Nephron progenitor cell (in vitro differentiated cells): ENCODE measurements at regions not wholly inside any gene's neighbourhood (a gene's known extent, or its start where the extent isn't known, plus 50 kb on each side); places are given as distances from the start of the nearest gene placed in this dataset.

ENCODE experiments used
- DNase-seq: peaks from one replicate; pipeline ENCODE4 v3.0.0; 2021
- H3K27ac Mint-ChIP-seq: 2 replicates; pipeline ENCODE4 v1.8.0; 2021; ENCODE audit warnings: mild to moderate bottlenecking, moderate library complexity, mixed read lengths
- H3K27me3 Mint-ChIP-seq: 2 replicates; pipeline ENCODE4 v1.8.0; 2021; ENCODE audit warnings: mild to moderate bottlenecking, low read depth, mixed read lengths; ENCODE audit not compliant: poor library complexity
- H3K36me3 Mint-ChIP-seq: 2 replicates; pipeline ENCODE4 v1.8.0; 2021; ENCODE audit warnings: low read depth, mixed read lengths
- H3K4me1 Mint-ChIP-seq: 2 replicates; pipeline ENCODE4 v1.8.0; 2021; ENCODE audit warnings: mixed read lengths
- H3K4me3 Mint-ChIP-seq: 2 replicates; pipeline ENCODE4 v1.8.0; 2021; ENCODE audit warnings: mild to moderate bottlenecking, moderate library complexity, mixed read lengths
- H3K9me3 Mint-ChIP-seq: 2 replicates; pipeline ENCODE4 v1.8.0; 2021; ENCODE audit warnings: mild to moderate bottlenecking, moderate library complexity, mixed read lengths
- TF ChIP-seq, protein P1 (sequence below): fragments of 200-600 bp; sonication (generic); IDR thresholded peaks from 2 replicates; pipeline ENCODE4 v1.5.0; 2021; ENCODE audit warnings: antibody characterized with exemption

DNA sequence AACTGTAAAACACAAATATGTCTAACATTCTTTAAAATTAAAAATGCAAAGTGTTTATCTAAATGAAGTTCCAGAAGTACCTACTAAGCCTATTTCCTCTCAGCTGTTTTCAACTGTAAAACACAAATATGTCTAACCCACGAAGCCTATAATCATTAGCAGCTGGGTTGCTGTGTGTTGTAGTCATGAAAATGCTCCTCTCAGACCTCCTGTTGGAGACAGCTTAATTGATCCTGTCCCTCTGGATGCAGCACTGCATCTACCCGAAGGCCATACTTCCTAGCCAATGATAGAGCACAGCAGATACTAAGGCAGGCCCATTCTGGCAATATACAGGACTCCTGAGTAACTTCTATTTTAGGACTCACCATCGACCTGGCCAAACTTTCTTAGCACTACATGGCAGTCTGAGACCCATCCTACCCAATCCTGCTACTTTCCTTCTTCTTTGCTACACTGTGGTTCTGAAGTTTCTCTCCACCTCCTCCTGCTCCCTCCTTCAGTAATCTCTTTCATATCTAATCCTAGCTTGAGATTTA lies 92.5 kb upstream of the RBBP8 start:
- DNase-seq = no peak
- TF ChIP-seq, protein P1, sequence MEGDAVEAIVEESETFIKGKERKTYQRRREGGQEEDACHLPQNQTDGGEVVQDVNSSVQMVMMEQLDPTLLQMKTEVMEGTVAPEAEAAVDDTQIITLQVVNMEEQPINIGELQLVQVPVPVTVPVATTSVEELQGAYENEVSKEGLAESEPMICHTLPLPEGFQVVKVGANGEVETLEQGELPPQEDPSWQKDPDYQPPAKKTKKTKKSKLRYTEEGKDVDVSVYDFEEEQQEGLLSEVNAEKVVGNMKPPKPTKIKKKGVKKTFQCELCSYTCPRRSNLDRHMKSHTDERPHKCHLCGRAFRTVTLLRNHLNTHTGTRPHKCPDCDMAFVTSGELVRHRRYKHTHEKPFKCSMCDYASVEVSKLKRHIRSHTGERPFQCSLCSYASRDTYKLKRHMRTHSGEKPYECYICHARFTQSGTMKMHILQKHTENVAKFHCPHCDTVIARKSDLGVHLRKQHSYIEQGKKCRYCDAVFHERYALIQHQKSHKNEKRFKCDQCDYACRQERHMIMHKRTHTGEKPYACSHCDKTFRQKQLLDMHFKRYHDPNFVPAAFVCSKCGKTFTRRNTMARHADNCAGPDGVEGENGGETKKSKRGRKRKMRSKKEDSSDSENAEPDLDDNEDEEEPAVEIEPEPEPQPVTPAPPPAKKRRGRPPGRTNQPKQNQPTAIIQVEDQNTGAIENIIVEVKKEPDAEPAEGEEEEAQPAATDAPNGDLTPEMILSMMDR = no peak
- no peak overlapping the region for H3K4me3 Mint-ChIP-seq
- peaks cover 4% of the 10 kb centered on the region for H3K27me3 Mint-ChIP-seq
- no peaks in the 10 kb centered on the region for H3K36me3 Mint-ChIP-seq
- H3K4me1 Mint-ChIP-seq = no peaks in the 10 kb centered on the region
- H3K27ac Mint-ChIP-seq = no peak overlapping the region
- H3K9me3 Mint-ChIP-seq = no peaks in the 10 kb centered on the region

DNA sequence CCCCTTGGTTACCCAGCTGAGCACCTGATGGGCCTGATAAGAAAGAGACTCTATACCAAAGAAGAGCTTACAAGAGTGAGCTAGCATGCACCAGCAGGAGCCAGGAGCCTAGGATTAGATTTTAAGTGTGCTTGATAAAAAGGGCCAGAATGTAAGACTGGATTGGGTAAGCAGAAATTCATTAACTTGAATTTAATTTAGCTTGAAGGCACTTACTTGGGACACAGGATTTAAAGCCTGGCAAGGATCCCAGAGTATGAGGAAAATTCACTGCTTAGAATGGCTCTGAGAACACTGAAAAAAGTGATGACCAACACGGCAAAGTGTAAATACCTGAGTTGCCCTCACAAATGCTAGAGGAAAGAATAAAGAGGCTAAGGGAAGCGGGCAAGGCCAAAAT lies 91.3 kb upstream of the RBBP8 start:
- TF ChIP-seq, protein P1 = no peak
- peaks cover 4% of the 10 kb centered on the region for H3K27me3 Mint-ChIP-seq
- no peaks in the 10 kb centered on the region for H3K4me1 Mint-ChIP-seq
- H3K4me3 Mint-ChIP-seq = no peak overlapping the region
- no peaks in the 10 kb centered on the region for H3K36me3 Mint-ChIP-seq
- no peaks in the 10 kb centered on the region for H3K9me3 Mint-ChIP-seq
- no peak overlapping the region for H3K27ac Mint-ChIP-seq
- DNase-seq = no peak

DNA sequence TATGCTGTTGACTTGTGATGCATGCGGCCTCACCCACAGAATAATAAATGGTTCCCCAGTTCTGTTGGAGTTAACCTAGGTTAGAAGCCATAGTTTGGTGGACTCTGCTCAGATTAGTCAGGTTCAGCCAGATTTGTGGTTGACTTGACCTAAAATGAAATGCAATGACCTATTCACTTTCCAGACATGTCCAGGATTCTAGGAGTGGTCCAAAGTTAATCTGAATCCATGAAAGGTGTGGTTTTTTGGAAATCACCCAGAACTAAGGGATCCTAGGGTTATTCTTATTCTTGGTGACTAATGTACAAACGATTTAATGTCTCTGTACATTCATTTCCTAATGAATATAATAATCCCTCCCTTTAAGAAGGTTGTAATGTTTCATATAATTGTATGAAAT lies 88.9 kb upstream of the RBBP8 start:
- Mint-ChIP-seq H3K4me3 (no peak overlapping the region), H3K36me3 (no peaks in the 10 kb centered on the region), H3K27me3 (peaks cover 4% of the 10 kb centered on the region), H3K27ac (no peak overlapping the region), H3K4me1 (no peaks in the 10 kb centered on the region), H3K9me3 (no peaks in the 10 kb centered on the region)
- DNase-seq = no peak
- TF ChIP-seq, protein P1 = no peak

DNA sequence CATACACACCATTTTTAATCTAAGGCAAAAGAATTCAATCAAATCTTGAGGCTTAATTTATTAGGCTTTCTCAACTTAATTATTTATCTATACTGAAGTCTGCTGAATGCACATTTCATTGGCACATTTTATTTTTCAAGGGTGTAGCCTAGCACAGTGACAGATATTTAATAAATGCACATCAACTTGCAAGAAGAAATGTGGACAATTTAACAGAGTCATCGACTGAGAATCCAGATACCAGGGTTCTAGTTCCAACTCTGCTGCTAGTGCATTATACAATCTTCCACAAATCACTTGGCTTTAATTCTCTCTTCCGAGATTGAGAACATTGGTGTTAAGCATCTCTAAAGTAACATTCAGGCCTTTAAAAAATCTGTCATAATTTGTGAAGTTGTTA lies 88.5 kb upstream of the RBBP8 start:
- Mint-ChIP-seq H3K36me3 (no peaks in the 10 kb centered on the region), H3K27me3 (peaks cover 4% of the 10 kb centered on the region), H3K4me1 (no peaks in the 10 kb centered on the region), H3K9me3 (no peaks in the 10 kb centered on the region), H3K27ac (no peak overlapping the region), H3K4me3 (no peak overlapping the region)
- TF ChIP-seq, protein P1 = no peak
- no peak for DNase-seq

DNA sequence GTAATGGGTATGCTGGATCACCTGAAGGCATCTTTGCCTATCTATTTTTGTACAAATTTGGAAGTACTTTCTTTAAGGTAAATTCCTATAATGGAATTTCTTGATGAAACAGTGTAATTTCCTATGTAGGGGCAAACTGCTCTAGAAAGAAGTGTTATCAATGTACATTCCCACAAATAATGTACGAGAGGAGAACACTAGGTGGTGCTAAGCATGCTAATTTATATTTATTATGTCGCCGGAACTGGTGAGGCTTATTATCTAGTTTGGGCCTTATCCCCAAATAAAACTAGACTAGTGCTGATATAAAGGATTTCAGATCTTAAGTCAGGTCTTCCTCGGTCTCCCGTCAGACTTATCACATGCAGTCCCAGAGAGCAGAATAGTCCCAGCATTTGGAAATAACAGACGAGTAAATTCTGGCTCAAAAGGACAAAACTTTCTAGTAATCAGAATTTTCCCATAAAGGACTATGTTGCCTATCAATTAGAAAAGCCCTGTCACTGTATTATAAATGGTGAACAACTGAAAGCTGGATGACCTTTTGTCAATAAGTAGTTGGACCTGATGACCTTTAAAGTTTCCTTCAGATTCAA lies 86.9 kb upstream of the RBBP8 start:
- Mint-ChIP-seq H3K27ac (no peak overlapping the region), H3K4me3 (no peak overlapping the region), H3K36me3 (no peaks in the 10 kb centered on the region), H3K4me1 (no peaks in the 10 kb centered on the region), H3K9me3 (no peaks in the 10 kb centered on the region), H3K27me3 (peaks cover 4% of the 10 kb centered on the region)
- no peak for DNase-seq
- TF ChIP-seq, protein P1 = peak; percentile 24

DNA sequence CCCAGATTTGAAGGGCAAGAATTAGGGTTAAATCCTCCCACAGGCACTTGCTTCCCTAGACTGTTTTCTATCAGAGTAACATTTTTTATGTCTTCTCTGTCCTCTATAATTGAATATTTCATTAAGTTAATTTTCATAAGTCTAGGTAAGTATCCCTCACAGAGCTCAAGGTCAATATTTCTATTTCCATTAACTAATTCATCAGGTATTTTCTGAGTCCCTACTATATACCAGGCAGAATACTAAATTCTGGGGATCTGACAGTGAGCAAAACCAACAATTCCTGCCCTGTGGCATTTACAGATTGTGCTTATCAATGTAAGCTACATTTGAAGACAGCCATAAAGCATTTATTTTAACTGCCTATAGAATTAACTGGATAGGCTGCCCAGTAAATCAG lies 86.4 kb upstream of the RBBP8 start:
- H3K4me1 Mint-ChIP-seq = no peaks in the 10 kb centered on the region
- H3K27ac Mint-ChIP-seq = no peak overlapping the region
- DNase-seq = no peak
- no peak overlapping the region for H3K4me3 Mint-ChIP-seq
- no peaks in the 10 kb centered on the region for H3K27me3 Mint-ChIP-seq
- no peaks in the 10 kb centered on the region for H3K9me3 Mint-ChIP-seq
- TF ChIP-seq, protein P1 = no peak
- no peaks in the 10 kb centered on the region for H3K36me3 Mint-ChIP-seq
